Astrocyte of the spinal cord (primary cell): ENCODE measurements at regions not wholly inside any gene's neighbourhood (a gene's known extent, or its start where the extent isn't known, plus 50 kb on each side); places are given as distances from the start of the nearest gene placed in this dataset.

Experiments used
- DNase-seq: peaks from one replicate; pipeline ENCODE4 v3.0.0; 2011; ENCODE audit warnings: low read depth, low spot score
- H3K4me3 ChIP-seq: 2 replicates; pipeline ENCODE4 v1.5.1; 2011; ENCODE audit warnings: low read depth, mild to moderate bottlenecking, low read length, moderate library complexity
- CTCF ChIP-seq: IDR thresholded peaks from 2 replicates; pipeline ENCODE4 v1.5.1; 2012; ENCODE audit warnings: low read depth, mild to moderate bottlenecking, low read length, inconsistent platforms
- in situ Hi-C: cut with HindIII; loops from 2 replicates; pipeline ENCODE4 v1.10.0; 2017; ENCODE audit warnings: low sequenced_read_pairs

- no peak overlapping the region for H3K4me3 ChIP-seq
- DNase-seq = no peak
- no peak for TF ChIP-seq CTCF
- in situ Hi-C loops = no loop called here
These were observed 141.9 kb downstream of the BMS1 start for GRCh38 chr10:42924484-42924883.

DNA sequence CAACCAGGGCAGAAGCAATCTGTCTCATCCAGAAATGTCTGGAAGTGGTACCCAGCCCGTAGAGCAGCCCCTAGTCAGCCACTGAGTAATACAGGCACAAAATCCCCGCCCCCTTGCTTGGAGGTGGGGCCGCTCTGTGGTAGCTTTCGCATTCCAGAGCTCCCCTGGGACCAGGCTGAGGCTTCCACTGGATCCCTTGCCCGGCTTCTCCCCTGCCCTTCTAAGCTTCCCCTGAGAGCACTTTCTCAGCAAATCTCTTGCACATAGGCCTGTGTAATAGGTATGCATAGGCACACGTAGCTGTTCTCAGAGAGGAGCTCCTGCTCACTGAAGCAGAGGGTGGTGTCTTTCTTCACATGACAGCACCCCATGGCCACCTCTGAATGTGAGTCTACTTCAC lies 144.2 kb downstream of the BMS1 start:
- no peak for TF ChIP-seq CTCF
- in situ Hi-C loops = no loop called here

DNA sequence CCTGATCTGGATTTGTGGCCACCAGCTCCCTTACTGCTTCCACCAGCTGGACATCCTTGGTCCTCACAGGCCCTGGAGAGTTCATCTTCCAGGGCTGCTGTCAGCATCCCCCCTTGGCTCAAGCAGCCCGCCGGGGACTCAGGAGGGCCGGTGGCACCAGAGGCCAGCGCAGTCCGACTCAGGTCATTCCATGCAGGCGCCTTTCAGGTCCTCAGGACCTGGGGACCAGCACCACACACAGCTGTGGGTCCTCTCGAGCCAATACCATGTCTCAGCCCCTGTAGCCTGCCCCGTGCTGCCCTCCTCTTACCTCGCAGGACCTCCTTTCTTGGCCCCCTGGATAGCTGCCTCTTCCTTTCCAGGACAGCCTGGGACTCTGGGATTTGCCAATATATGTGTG lies 145.5 kb downstream of the BMS1 start:
- in situ Hi-C loops = no loop called here
- no peak for TF ChIP-seq CTCF
- no peak overlapping the region for H3K4me3 ChIP-seq
- DNase-seq = no peak

More for the DNA sequence above, 144.2 kb downstream of the BMS1 start:
- no peak overlapping the region for H3K4me3 ChIP-seq
- peak; percentile 4 for DNase-seq

DNA sequence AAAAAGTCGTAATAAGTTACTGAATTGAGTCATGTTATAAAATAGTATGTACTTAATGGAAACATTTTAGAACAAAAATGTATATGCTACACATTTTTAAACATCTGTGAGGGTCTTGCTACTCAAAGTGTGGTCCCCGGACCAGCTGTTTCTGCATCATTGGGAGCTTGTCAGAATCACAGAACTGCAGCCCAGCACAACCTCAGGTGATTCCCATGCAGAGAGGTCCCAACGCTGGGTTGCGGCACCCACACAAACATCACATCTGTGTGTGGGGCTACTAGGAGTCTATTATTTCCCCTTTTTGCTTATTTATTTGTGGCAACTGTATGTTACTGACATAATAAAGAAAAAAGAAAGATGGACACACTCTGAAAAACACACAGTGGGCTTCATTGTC lies 146.6 kb downstream of the BMS1 start:
- H3K4me3 ChIP-seq = no peak overlapping the region
- no peak for DNase-seq
- in situ Hi-C loops = no loop called here
- no peak for TF ChIP-seq CTCF

- TF ChIP-seq CTCF = no peak
- no peak overlapping the region for H3K4me3 ChIP-seq
- DNase-seq = no peak
- in situ Hi-C loops = no loop called here
These were observed 146.9 kb upstream of the RET start for GRCh38 chr10:42929993-42930392.

DNA sequence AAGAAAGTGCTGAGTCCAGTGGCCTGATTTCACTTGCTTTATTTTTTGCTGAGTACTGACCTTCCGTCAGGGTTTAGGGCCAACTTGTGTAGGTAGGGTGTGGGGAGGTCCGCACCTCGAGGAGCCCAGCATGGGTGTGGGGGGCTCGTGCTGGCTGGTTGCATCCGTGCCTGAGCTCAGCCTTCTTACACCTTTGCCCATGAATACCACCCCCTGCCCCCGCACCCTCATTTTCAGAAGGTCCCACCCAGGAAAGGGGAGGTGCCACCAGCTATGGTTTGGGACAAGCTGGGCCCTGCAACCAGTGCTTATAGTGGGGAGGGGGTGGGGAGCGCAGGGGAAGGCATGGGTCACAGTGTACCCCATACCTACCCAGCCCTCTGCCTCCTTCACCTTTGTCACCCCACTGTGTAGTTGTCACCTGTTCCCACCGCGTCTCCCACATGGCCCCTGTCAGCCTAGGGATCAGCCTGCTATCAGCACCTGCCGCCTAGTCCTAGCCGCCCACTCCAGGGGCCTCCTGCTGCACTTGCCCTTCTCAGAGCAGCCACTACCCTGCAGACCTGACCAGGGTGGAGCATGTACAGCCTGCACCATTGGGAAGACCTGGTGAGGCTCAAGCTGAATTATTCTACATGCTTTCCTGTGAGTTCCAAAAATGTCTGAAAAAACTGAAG lies 146.2 kb upstream of the RET start:
- in situ Hi-C loops = no loop called here
- DNase-seq = no peak
- no peak overlapping the region for H3K4me3 ChIP-seq
- TF ChIP-seq CTCF = no peak
